Natural killer cell (primary cell): ENCODE measurements at regions not wholly inside any gene's neighbourhood (a gene's known extent, or its start where the extent isn't known, plus 50 kb on each side); places are given as distances from the start of the nearest gene placed in this dataset.
"Not testable (repeated sequence)": the region's sequence is repeated elsewhere in the genome, so short reads cannot be mapped to it uniquely, and the experiment has no call there.

Experiments used
- ATAC-seq, 3 donors: fragments of 150-1000 bp in 2 of 3; fragments of 200-7000 bp in 1 of 3; cut with Tn5 transposase; 1 replicate in 1 of 3; 2 replicates in 2 of 3; pipeline ENCODE4 v1.10.0; 2021; ENCODE audit warnings: mild to moderate bottlenecking in 2 of 3, moderate library complexity in 2 of 3
- DNase-seq, 2 donors: peaks; one replicate each; pipeline versions ENCODE4 v3.0.0 to v3.0.0-alpha.2; 2013 to 2021; ENCODE audit warnings: mixed read lengths in 1 of 2
- H3K27ac ChIP-seq: one replicate; pipeline ENCODE4 v1.5.1; 2013; ENCODE audit warnings: mild to moderate bottlenecking, low read length
- H3K27me3 ChIP-seq: one replicate; pipeline ENCODE4 v1.6.1; 2013; ENCODE audit warnings: low read length; ENCODE audit not compliant: control insufficient read depth, insufficient read depth
- H3K36me3 ChIP-seq: one replicate; pipeline ENCODE4 v1.6.1; 2013; ENCODE audit warnings: low read length; ENCODE audit not compliant: control insufficient read depth, insufficient read depth
- H3K4me1 ChIP-seq: one replicate; pipeline ENCODE4 v1.6.1; 2013; ENCODE audit warnings: low read length; ENCODE audit not compliant: control insufficient read depth, insufficient read depth
- H3K4me3 ChIP-seq: one replicate; pipeline ENCODE4 v1.5.1; 2013; ENCODE audit warnings: low read length
- H3K9me3 ChIP-seq: one replicate; pipeline ENCODE4 v1.6.1; 2013; ENCODE audit warnings: low read length; ENCODE audit not compliant: control insufficient read depth, insufficient read depth
- H3K27ac Mint-ChIP-seq, 2 donors: one replicate each; pipeline ENCODE4 v1.8.0; 2022; ENCODE audit warnings: mild to moderate bottlenecking in 2 of 2, mixed read lengths in 2 of 2, moderate library complexity in 1 of 2
- H3K27me3 Mint-ChIP-seq, 2 donors: one replicate each; pipeline ENCODE4 v1.8.0; 2022; ENCODE audit warnings: low read depth in 2 of 2, mixed read lengths in 2 of 2
- H3K36me3 Mint-ChIP-seq: one replicate; pipeline ENCODE4 v1.8.0; 2022; ENCODE audit warnings: mixed read lengths
- H3K4me1 Mint-ChIP-seq, 2 donors: one replicate each; pipeline ENCODE4 v1.8.0; 2022; ENCODE audit warnings: mixed read lengths in 2 of 2
- H3K4me3 Mint-ChIP-seq: one replicate; pipeline ENCODE4 v1.8.0; 2022; ENCODE audit warnings: mild to moderate bottlenecking, moderate library complexity, mixed read lengths
- H3K9me3 Mint-ChIP-seq, 2 donors: one replicate each; pipeline ENCODE4 v1.8.0; 2022; ENCODE audit warnings: mixed read lengths in 2 of 2
- CTCF ChIP-seq: fragments of 200-600 bp; IDR thresholded peaks from one replicate; pipeline ENCODE4 v1.8.0; 2022; ENCODE audit warnings: antibody characterized with exemption
- WGBS: methylation state at CpG from one replicate; pipeline ENCODE4 v1.1.7; 2013; ENCODE audit warnings: missing lambda C conversion rate; ENCODE audit not compliant: insufficient coverage; 5-methylcytosine and 5-hydroxymethylcytosine counted together
- intact Hi-C: fragments of 100-400 bp; cut with micrococcal nuclease; formaldehyde crosslinking; loops from one replicate; pipeline ENCODE4 v1.14.2; 2022

GRCh38 chr1:5119366-5120234, 465.2 kb downstream of the AJAP1 start:
- Mint-ChIP-seq H3K4me1 (no peaks in the 10 kb centered on the region), H3K27ac (no peak overlapping the region), H3K9me3 (peaks cover 0 to 4% of the 10 kb centered on the region in 2 donors), H3K27me3 (peaks cover 0 to 3% of the 10 kb centered on the region in 2 donors), H3K4me3 (no peak overlapping the region), H3K36me3 (no peaks in the 10 kb centered on the region)
- Histone ChIP-seq H3K9me3 (no peaks in the 10 kb centered on the region), H3K27ac (no peak overlapping the region), H3K36me3 (no peaks in the 10 kb centered on the region), H3K4me3 (no peak overlapping the region), H3K27me3 (no peaks in the 10 kb centered on the region), H3K4me1 (no peaks in the 10 kb centered on the region)
- no peak for DNase-seq
- intact Hi-C loops: no loop called here
- WGBS: 81% methylated on average over 11 of the region's 11 CpGs
- no peak for ATAC-seq
- TF ChIP-seq CTCF: no peak

GRCh38 chr1:5118771-5119170, 464.4 kb downstream of the AJAP1 start:
- H3K4me1 Mint-ChIP-seq, H3K4me1 ChIP-seq, H3K4me3 ChIP-seq, H3K27me3 Mint-ChIP-seq, H3K4me3 Mint-ChIP-seq, H3K36me3 Mint-ChIP-seq, H3K36me3 ChIP-seq, intact Hi-C loops, DNase-seq, H3K27ac Mint-ChIP-seq, H3K27me3 ChIP-seq, H3K27ac ChIP-seq, H3K9me3 Mint-ChIP-seq, ATAC-seq, H3K9me3 ChIP-seq: not testable (repeated sequence)
- WGBS: 89% methylated on average over 7 of the region's 10 CpGs

GRCh38 chr1:5118292-5118691, 463.9 kb downstream of the AJAP1 start:
- 83% methylated on average over 2 of the region's 11 CpGs for WGBS
- DNase-seq, H3K4me1 Mint-ChIP-seq, ATAC-seq, H3K36me3 Mint-ChIP-seq, H3K27ac ChIP-seq, H3K36me3 ChIP-seq, H3K27me3 Mint-ChIP-seq, intact Hi-C loops, H3K4me3 Mint-ChIP-seq, H3K9me3 ChIP-seq, H3K27me3 ChIP-seq, H3K27ac Mint-ChIP-seq, H3K9me3 Mint-ChIP-seq, H3K4me3 ChIP-seq, H3K4me1 ChIP-seq: not testable (repeated sequence)

- ATAC-seq (no peak), DNase-seq (no peak)
- no peak overlapping the region for H3K27ac Mint-ChIP-seq
- WGBS: 92% methylated on average over 2 of the region's 2 CpGs
- H3K9me3 ChIP-seq: no peaks in the 10 kb centered on the region
- no peak overlapping the region for H3K4me3 Mint-ChIP-seq
- H3K4me3 ChIP-seq: no peak overlapping the region
- no peaks in the 10 kb centered on the region for H3K4me1 ChIP-seq
- no peak overlapping the region for H3K27ac ChIP-seq
- intact Hi-C loops: no loop called here
- H3K36me3 Mint-ChIP-seq: no peaks in the 10 kb centered on the region
- no peaks in the 10 kb centered on the region for H3K36me3 ChIP-seq
- TF ChIP-seq CTCF: no peak
- H3K4me1 Mint-ChIP-seq: peaks cover 6 to 8% of the 10 kb centered on the region in 2 donors
- peaks cover 16 to 24% of the 10 kb centered on the region in 2 donors for H3K27me3 Mint-ChIP-seq
- no peaks in the 10 kb centered on the region for H3K9me3 Mint-ChIP-seq
- no peaks in the 10 kb centered on the region for H3K27me3 ChIP-seq
Measured at GRCh38 chr1:5111581-5111980, 457.2 kb downstream of the AJAP1 start.
